H1 (cell line): ENCODE measurements at regions not wholly inside any gene's neighbourhood (a gene's known extent, or its start where the extent isn't known, plus 50 kb on each side); places are given as distances from the start of the nearest gene placed in this dataset.

Experiments
- CTCF ChIA-PET: fragments of 300-600 bp; sonication (Branson Sonifier 250); formaldehyde crosslinking; loops from one replicate; lab custom pipeline; 2021; ENCODE audit not compliant: partially characterized antibody; lab: Charles Lee
- POLR2A ChIA-PET: fragments of 300-600 bp; sonication (Branson Sonifier 250); formaldehyde crosslinking; loops from one replicate; lab custom pipeline; 2021; ENCODE audit warnings: inconsistent platforms; ENCODE audit not compliant: partially characterized antibody; lab: Charles Lee
- DNase-seq, 2 experiments: peaks; one replicate each; pipeline versions ENCODE4 v3.0.0 to v3.0.0-alpha.2; 2010 to 2022; ENCODE audit warnings: low spot score in 2 of 2, low read depth in 1 of 2, mixed read lengths in 1 of 2
- FAIRE-seq: peaks from 2 replicates; lab custom pipeline; 2011; peaks lifted over from hg19 to GRCh38; lab: Jason Lieb, UNC
- H2AFZ ChIP-seq: 2 replicates; pipeline ENCODE4 v1.8.1; 2012; ENCODE audit warnings: low read length, inconsistent platforms
- H2AK5ac ChIP-seq: 2 replicates; pipeline ENCODE4 v1.6.1; 2013; ENCODE audit warnings: low read depth, low read length
- H2BK120ac ChIP-seq: replicated peaks from 2 replicates; pipeline ENCODE3; 2013; ENCODE audit warnings: low read depth, low read length, inconsistent platforms
- H2BK12ac ChIP-seq: 2 replicates; pipeline ENCODE4 v1.6.1; 2013; ENCODE audit warnings: low read depth, low read length
- H2BK15ac ChIP-seq: 2 replicates; pipeline ENCODE4 v1.6.1; 2013; ENCODE audit warnings: low read length
- H2BK20ac ChIP-seq: 2 replicates; pipeline ENCODE4 v1.6.1; 2013; ENCODE audit warnings: low read length
- H2BK5ac ChIP-seq: 2 replicates; pipeline ENCODE4 v1.6.1; 2013; ENCODE audit warnings: low read depth, low read length
- H3K14ac ChIP-seq: 2 replicates; pipeline ENCODE4 v1.6.1; 2013; ENCODE audit warnings: inconsistent platforms; ENCODE audit not compliant: insufficient read length
- H3K18ac ChIP-seq: 2 replicates; pipeline ENCODE4 v1.6.1; 2013; ENCODE audit warnings: low read length; ENCODE audit errors: extremely low read depth
- H3K23ac ChIP-seq: 2 replicates; pipeline ENCODE4 v1.6.1; 2013; ENCODE audit warnings: inconsistent platforms; ENCODE audit not compliant: insufficient read length
- H3K23me2 ChIP-seq: 2 replicates; pipeline ENCODE4 v1.6.1; 2013; ENCODE audit warnings: low read depth, low read length
- H3K27ac ChIP-seq: 2 replicates; pipeline ENCODE4 v1.6.1; 2011; ENCODE audit warnings: low read depth, low read length, inconsistent platforms
- H3K27me3 ChIP-seq, 4 experiments: replicated peaks in 1 of 4; 1 replicate in 1 of 4; 2 replicates in 3 of 4; pipeline versions ENCODE4 v1.6.1 to v1.8.1; 2011 to 2013; ENCODE audit warnings: low read length in 3 of 4, mild to moderate bottlenecking in 3 of 4, inconsistent platforms in 2 of 4, mixed read lengths in 2 of 4, moderate library complexity in 1 of 4; ENCODE audit not compliant: control insufficient read depth in 3 of 4, insufficient read depth in 3 of 4; ENCODE audit errors: extremely low read depth in 1 of 4
- H3K36me3 ChIP-seq, 4 experiments: 2 replicates each; pipeline versions ENCODE4 v1.6.1 to v1.8.1; 2011 to 2013; ENCODE audit warnings: mild to moderate bottlenecking in 4 of 4, low read length in 3 of 4, moderate library complexity in 2 of 4, control low read depth in 1 of 4, inconsistent platforms in 1 of 4; ENCODE audit not compliant: insufficient read depth in 4 of 4, control insufficient read depth in 2 of 4
- H3K4ac ChIP-seq: replicated peaks from 2 replicates; pipeline ENCODE3; 2013; ENCODE audit warnings: low read length, low read depth, mixed read lengths, inconsistent platforms; ENCODE audit not compliant: insufficient read length
- H3K4me1 ChIP-seq, 4 experiments: replicated peaks in 1 of 4; 1 replicate in 1 of 4; 2 replicates in 3 of 4; pipeline versions ENCODE4 v1.6.1 to v1.8.1; 2011 to 2013; ENCODE audit warnings: low read length in 3 of 4, inconsistent platforms in 2 of 4, mixed read lengths in 1 of 4; ENCODE audit not compliant: insufficient read depth in 4 of 4, control insufficient read depth in 3 of 4
- H3K4me2 ChIP-seq, 2 experiments: 2 replicates each; pipeline versions ENCODE4 v1.6.1 to v1.8.1; 2011 to 2013; ENCODE audit warnings: low read depth in 2 of 2, low read length in 2 of 2, control low read depth in 1 of 2, inconsistent platforms in 1 of 2, mild to moderate bottlenecking in 1 of 2; ENCODE audit not compliant: insufficient read depth in 1 of 2
- H3K4me3 ChIP-seq, 4 experiments: fragments of 200-600, 300-600 bp in 1 of 4; sonication (generic), shearing (Covaris generic), sonication (Bioruptor Twin) in 1 of 4; 2 replicates each; pipeline versions ENCODE4 v1.5.1 to v1.8.1; 2011 to 2016; ENCODE audit warnings: low read length in 4 of 4, low read depth in 3 of 4, control low read depth in 2 of 4, inconsistent platforms in 2 of 4, mild to moderate bottlenecking in 2 of 4, mixed read lengths in 1 of 4, moderate library complexity in 1 of 4; ENCODE audit not compliant: insufficient read depth in 2 of 4; ENCODE audit errors: extremely low read depth in 1 of 4
- H3K56ac ChIP-seq: replicated peaks from 2 replicates; pipeline ENCODE3; 2013; ENCODE audit warnings: low read depth, mild to moderate bottlenecking, mixed read lengths, low read length, inconsistent platforms; ENCODE audit not compliant: insufficient read length
- H3K79me1 ChIP-seq: 2 replicates; pipeline ENCODE4 v1.6.1; 2013; ENCODE audit warnings: low read depth, low read length, control low read depth
- H3K79me2 ChIP-seq, 2 experiments: 2 replicates each; pipeline versions ENCODE4 v1.6.1 to v1.8.1; 2012 to 2013; ENCODE audit warnings: low read length in 2 of 2, mild to moderate bottlenecking in 2 of 2, inconsistent platforms in 1 of 2; ENCODE audit not compliant: insufficient read depth in 2 of 2, control insufficient read depth in 1 of 2
- H3K9ac ChIP-seq, 4 experiments: replicated peaks in 1 of 4; 1 replicate in 1 of 4; 2 replicates in 3 of 4; pipeline versions ENCODE4 v1.6.1 to v1.8.1; 2011 to 2013; ENCODE audit warnings: low read depth in 3 of 4, low read length in 3 of 4, control low read depth in 2 of 4, mild to moderate bottlenecking in 2 of 4, moderate library complexity in 2 of 4, inconsistent platforms in 1 of 4; ENCODE audit errors: extremely low read depth in 1 of 4
- H3K9me3 ChIP-seq, 2 experiments: 2 replicates each; pipeline versions ENCODE4 v1.6.1 to v1.8.1; 2012 to 2013; ENCODE audit warnings: mild to moderate bottlenecking in 2 of 2, moderate library complexity in 2 of 2, control low read depth in 1 of 2, inconsistent platforms in 1 of 2, low read depth in 1 of 2, low read length in 1 of 2, mixed read lengths in 1 of 2; ENCODE audit not compliant: insufficient read depth in 2 of 2
- H4K20me1 ChIP-seq, 2 experiments: replicated peaks in 1 of 2; 2 replicates each; pipeline versions ENCODE3 to v1.8.1; 2011 to 2013; ENCODE audit warnings: inconsistent platforms in 2 of 2, low read length in 2 of 2, mild to moderate bottlenecking in 1 of 2; ENCODE audit not compliant: insufficient read depth in 2 of 2, control insufficient read depth in 1 of 2
- H4K5ac ChIP-seq: 2 replicates; pipeline ENCODE4 v1.6.1; 2013; ENCODE audit warnings: low read length, low read depth, mixed read lengths, inconsistent platforms; ENCODE audit not compliant: insufficient read length
- H4K8ac ChIP-seq: 2 replicates; pipeline ENCODE4 v1.8.0; 2013; ENCODE audit warnings: mild to moderate bottlenecking, moderate library complexity, low read length, inconsistent platforms; ENCODE audit not compliant: insufficient read depth; ENCODE audit errors: extremely low read depth
- H4K91ac ChIP-seq: replicated peaks from 2 replicates; pipeline ENCODE3; 2013; ENCODE audit warnings: low read length, mixed read lengths, inconsistent platforms; ENCODE audit not compliant: insufficient read length
- ATF2 ChIP-seq: IDR thresholded peaks from 2 replicates; pipeline ENCODE4 v1.6.1; 2012; ENCODE audit warnings: low read length, inconsistent platforms
- CREB1 ChIP-seq: IDR thresholded peaks from 2 replicates; pipeline ENCODE4 v1.6.1; 2012; ENCODE audit warnings: inconsistent platforms
- FOSL1 ChIP-seq: IDR thresholded peaks from 2 replicates; pipeline ENCODE4 v1.6.1; 2011; ENCODE audit warnings: mild to moderate bottlenecking, low read depth, low read length, moderate library complexity; ENCODE audit not compliant: insufficient read depth
- GABPA ChIP-seq: IDR thresholded peaks from 2 replicates; pipeline ENCODE4 v1.6.1; 2011; ENCODE audit warnings: mild to moderate bottlenecking, low read length, moderate library complexity, borderline replicate concordance; ENCODE audit not compliant: insufficient read depth
- JUND ChIP-seq: IDR thresholded peaks from 2 replicates; pipeline ENCODE4 v1.6.1; 2011; ENCODE audit warnings: mild to moderate bottlenecking, improper control_type of control experiment, low read length
- PHF8 ChIP-seq: fragments of 200-600 bp; sonication (generic); conservative IDR thresholded peaks from 2 replicates; pipeline ENCODE4 v1.7.1; 2012; ENCODE audit warnings: low read depth, mild to moderate bottlenecking, inconsistent platforms, low read length, moderate library complexity
- POLR2AphosphoS5 ChIP-seq: IDR thresholded peaks from 2 replicates; pipeline ENCODE4 v1.6.1; 2011; ENCODE audit warnings: low read depth, low read length
- RFX5 ChIP-seq: IDR thresholded peaks from 2 replicates; pipeline ENCODE4 v1.6.1; 2011; ENCODE audit warnings: low read depth, low read length, improper control_type of control experiment, borderline replicate concordance
- SIRT6 ChIP-seq: IDR thresholded peaks from one replicate; pipeline ENCODE4 v1.7.1; 2012; ENCODE audit warnings: low read length, inconsistent platforms
- SP2 ChIP-seq: IDR thresholded peaks from 2 replicates; pipeline ENCODE4 v1.6.1; 2012; ENCODE audit warnings: mild to moderate bottlenecking, low read length, inconsistent platforms
- TBP ChIP-seq: IDR thresholded peaks from 2 replicates; pipeline ENCODE4 v1.6.1; 2011; ENCODE audit warnings: low read depth, low read length, improper control_type of control experiment
- TEAD4 ChIP-seq: IDR thresholded peaks from 2 replicates; pipeline ENCODE4 v1.6.1; 2012; ENCODE audit warnings: low read depth, low read length, inconsistent platforms, mixed read lengths
- WGBS, 2 experiments: shearing (Covaris generic) in 1 of 2; methylation state at CpG; one replicate each; pipeline versions ENCODE4 v1.1.6 to v1.1.7; 2013 to 2015; ENCODE audit warnings: low lambda C conversion rate in 2 of 2, mixed read lengths in 2 of 2, inconsistent platforms in 1 of 2, low coverage in 1 of 2, missing lambda C conversion rate in 1 of 2; ENCODE audit not compliant: insufficient replicate concordance in 2 of 2, insufficient coverage in 1 of 2, insufficient read length in 1 of 2; ENCODE audit errors: extremely low coverage in 1 of 2, missing lambda C conversion rate in 1 of 2; 5-methylcytosine and 5-hydroxymethylcytosine counted together
- TF ChIP-seq, protein P1 (sequence below): IDR thresholded peaks from 2 replicates; pipeline ENCODE4 v1.6.1; 2011; ENCODE audit warnings: low read length, improper control_type of control experiment

- no peak for FAIRE-seq
- no peaks in the 10 kb centered on the region for H3K23me2 ChIP-seq
- H2BK5ac ChIP-seq: no peak overlapping the region
- no peaks in the 10 kb centered on the region for H4K20me1 ChIP-seq
- H3K4me1 ChIP-seq: no peaks in the 10 kb centered on the region
- no peak overlapping the region for H3K18ac ChIP-seq
- H2AK5ac ChIP-seq: no peak overlapping the region
- no peak overlapping the region for H2BK15ac ChIP-seq
- H3K27ac ChIP-seq: no peak overlapping the region
- H3K23ac ChIP-seq: no peak overlapping the region
- ChIA-PET POLR2A (no interaction called here), CTCF (interaction anchor here (1.0 kb wide), 1 partner anchor 451 kb away, joined by 3 read pairs; no protein-coding TSS in a partner anchor)
- no peaks in the 10 kb centered on the region for H3K36me3 ChIP-seq
- H3K14ac ChIP-seq: no peak overlapping the region
- H2BK20ac ChIP-seq: no peak overlapping the region
- no peak overlapping the region for H2BK12ac ChIP-seq
- WGBS, 2 experiments: 98% methylated on average over 6 of the region's 6 CpGs; no CpG with 5 or more reads in 1 of the 2 experiments
- H3K56ac ChIP-seq: no peak overlapping the region
- H4K91ac ChIP-seq: no peak overlapping the region
- DNase-seq: no peak
- no peak overlapping the region for H3K4me3 ChIP-seq
- H3K79me1 ChIP-seq: no peaks in the 10 kb centered on the region
- no peaks in the 10 kb centered on the region for H3K79me2 ChIP-seq
- no peak overlapping the region for H2BK120ac ChIP-seq
- no peak overlapping the region for H3K9ac ChIP-seq
- no peak overlapping the region for H2AFZ ChIP-seq
- H3K4ac ChIP-seq: no peak overlapping the region
- no peak overlapping the region for H4K5ac ChIP-seq
- H3K4me2 ChIP-seq: no peak overlapping the region
- H3K27me3 ChIP-seq: no peaks in the 10 kb centered on the region
- no peaks in the 10 kb centered on the region; a peak in 1 of 4 replicates for H3K9me3 ChIP-seq
- H4K8ac ChIP-seq: no peak overlapping the region
- TF ChIP-seq RFX5 (no peak), CREB1 (no peak), SIRT6 (no peak), JUND (no peak), TEAD4 (no peak), ATF2 (no peak), SP2 (no peak), POLR2AphosphoS5 (no peak), TBP (no peak), PHF8 (no peak), GABPA (no peak), FOSL1 (no peak)
- TF ChIP-seq, protein P1, sequence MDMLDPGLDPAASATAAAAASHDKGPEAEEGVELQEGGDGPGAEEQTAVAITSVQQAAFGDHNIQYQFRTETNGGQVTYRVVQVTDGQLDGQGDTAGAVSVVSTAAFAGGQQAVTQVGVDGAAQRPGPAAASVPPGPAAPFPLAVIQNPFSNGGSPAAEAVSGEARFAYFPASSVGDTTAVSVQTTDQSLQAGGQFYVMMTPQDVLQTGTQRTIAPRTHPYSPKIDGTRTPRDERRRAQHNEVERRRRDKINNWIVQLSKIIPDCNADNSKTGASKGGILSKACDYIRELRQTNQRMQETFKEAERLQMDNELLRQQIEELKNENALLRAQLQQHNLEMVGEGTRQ: no peak
Observed at GRCh38 chrX:83185010-83185409, 323.1 kb upstream of the POU3F4 start.
